GM12864 (cell line): ENCODE measurements at regions not wholly inside any gene's neighbourhood (a gene's known extent, or its start where the extent isn't known, plus 50 kb on each side); places are given as distances from the start of the nearest gene placed in this dataset.

Experiments used
- DNase-seq: peaks from one replicate; pipeline ENCODE4 v3.0.0-alpha.2; 2011; ENCODE audit warnings: low read depth
- H3K4me3 ChIP-seq: 2 replicates; pipeline ENCODE4 v1.5.1; 2011; ENCODE audit warnings: mild to moderate bottlenecking, low read depth, low read length, control low read depth
- TF ChIP-seq, protein P1 (sequence below): IDR thresholded peaks from 2 replicates; pipeline ENCODE4 v1.5.1; 2011; ENCODE audit warnings: low read depth, mild to moderate bottlenecking, moderate library complexity, low read length, control low read depth, inconsistent platforms; ENCODE audit errors: missing control alignments

GRCh38 chr9:97755618-97756267, 58.6 kb upstream of the XPA start:
- TF ChIP-seq, protein P1, sequence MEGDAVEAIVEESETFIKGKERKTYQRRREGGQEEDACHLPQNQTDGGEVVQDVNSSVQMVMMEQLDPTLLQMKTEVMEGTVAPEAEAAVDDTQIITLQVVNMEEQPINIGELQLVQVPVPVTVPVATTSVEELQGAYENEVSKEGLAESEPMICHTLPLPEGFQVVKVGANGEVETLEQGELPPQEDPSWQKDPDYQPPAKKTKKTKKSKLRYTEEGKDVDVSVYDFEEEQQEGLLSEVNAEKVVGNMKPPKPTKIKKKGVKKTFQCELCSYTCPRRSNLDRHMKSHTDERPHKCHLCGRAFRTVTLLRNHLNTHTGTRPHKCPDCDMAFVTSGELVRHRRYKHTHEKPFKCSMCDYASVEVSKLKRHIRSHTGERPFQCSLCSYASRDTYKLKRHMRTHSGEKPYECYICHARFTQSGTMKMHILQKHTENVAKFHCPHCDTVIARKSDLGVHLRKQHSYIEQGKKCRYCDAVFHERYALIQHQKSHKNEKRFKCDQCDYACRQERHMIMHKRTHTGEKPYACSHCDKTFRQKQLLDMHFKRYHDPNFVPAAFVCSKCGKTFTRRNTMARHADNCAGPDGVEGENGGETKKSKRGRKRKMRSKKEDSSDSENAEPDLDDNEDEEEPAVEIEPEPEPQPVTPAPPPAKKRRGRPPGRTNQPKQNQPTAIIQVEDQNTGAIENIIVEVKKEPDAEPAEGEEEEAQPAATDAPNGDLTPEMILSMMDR, result no peak
- H3K4me3 ChIP-seq, result no peak overlapping the region
- no peak for DNase-seq

GRCh38 chr9:97756991-97757390, 59.9 kb upstream of the XPA start:
- TF ChIP-seq, protein P1, result no peak
- no peak for DNase-seq
- H3K4me3 ChIP-seq, result no peak overlapping the region

DNA sequence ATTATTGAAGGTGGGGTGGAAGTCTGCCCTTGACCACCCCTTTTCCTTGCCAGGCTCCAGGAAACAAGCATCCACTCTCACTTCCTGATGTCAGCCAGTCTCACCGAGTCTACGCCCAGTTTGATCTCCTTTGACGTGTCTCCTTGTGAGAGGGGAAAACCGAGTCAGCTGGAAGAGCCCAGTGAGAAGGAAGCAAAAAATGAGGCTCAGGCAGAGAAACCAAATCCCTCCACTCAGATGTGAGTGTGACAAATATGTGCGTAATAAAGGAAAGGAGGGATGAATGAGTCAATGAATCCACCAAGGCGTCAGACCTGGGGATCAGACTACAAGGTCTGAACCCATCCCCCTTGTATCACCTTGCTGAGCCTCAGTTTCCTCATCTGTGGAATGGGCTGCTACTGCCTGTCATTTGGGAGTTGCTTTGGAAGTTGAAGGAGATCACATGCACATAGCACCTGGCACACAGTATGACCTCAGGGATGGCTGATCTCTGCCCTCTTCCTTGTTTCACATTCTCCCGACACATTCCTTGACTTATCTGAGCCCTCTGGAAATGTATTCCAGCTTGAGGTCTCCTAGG, 61.3 kb upstream of the XPA start:
- TF ChIP-seq, protein P1, result no peak
- no peak overlapping the region for H3K4me3 ChIP-seq

GRCh38 chr9:97759581-97760288, 62.6 kb upstream of the XPA start:
- DNase-seq, result no peak
- TF ChIP-seq, protein P1, result no peak

More for the DNA sequence above, 61.3 kb upstream of the XPA start:
- DNase-seq, result no peak

DNA sequence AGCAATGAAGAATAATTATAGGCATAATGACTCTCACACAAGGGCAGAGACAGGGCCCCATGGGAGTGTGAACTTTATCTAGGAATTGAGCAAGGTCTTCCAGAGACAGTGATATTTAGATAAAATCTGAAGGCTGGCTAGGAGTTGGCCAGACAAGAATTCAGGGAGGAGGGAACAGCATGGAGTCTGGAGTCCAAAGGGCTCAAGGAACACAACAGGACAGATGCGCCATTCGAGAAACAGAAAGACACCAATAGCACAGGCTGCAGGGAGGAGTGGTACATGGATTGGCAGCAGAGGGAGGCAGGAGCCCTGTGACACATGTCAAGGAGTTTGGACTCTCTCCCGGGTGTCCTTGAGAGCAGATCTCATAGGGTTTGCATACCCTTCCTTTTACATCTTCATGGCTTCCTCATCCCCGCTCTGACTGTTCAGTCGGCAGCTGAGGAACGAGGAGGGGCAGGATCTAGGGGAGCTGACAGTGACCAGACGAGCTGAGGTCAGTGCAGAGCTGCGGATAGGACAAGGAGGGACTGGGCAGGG, 64.0 kb upstream of the XPA start:
- TF ChIP-seq, protein P1, result no peak
- DNase-seq, result no peak
- H3K4me3 ChIP-seq, result no peak overlapping the region

More at GRCh38 chr9:97759581-97760288, 62.6 kb upstream of the XPA start:
- no peak overlapping the region for H3K4me3 ChIP-seq

GRCh38 chr9:97761879-97762278, 64.7 kb upstream of the XPA start:
- no peak overlapping the region for H3K4me3 ChIP-seq
- TF ChIP-seq, protein P1, result no peak
- no peak for DNase-seq
